Esophagus (tissue), 2 donors: ENCODE measurements at regions not wholly inside any gene's neighbourhood (a gene's known extent, or its start where the extent isn't known, plus 50 kb on each side); places are given as distances from the start of the nearest gene placed in this dataset.

Source experiments
- H3K27ac ChIP-seq, 2 donors: one replicate each; pipeline ENCODE4 v1.5.1; 2013; ENCODE audit warnings: low read depth in 2 of 2, mild to moderate bottlenecking in 2 of 2, inconsistent platforms in 1 of 2, low read length in 1 of 2, moderate library complexity in 1 of 2
- H3K27me3 ChIP-seq, 2 donors: one replicate each; pipeline ENCODE4 v1.6.1; 2013; ENCODE audit warnings: low read length in 2 of 2, control low read depth in 1 of 2, mild to moderate bottlenecking in 1 of 2; ENCODE audit not compliant: insufficient read depth in 2 of 2, control insufficient read depth in 1 of 2
- H3K36me3 ChIP-seq, 2 donors: one replicate each; pipeline ENCODE4 v1.6.1; 2013; ENCODE audit warnings: low read length in 1 of 2; ENCODE audit not compliant: control insufficient read depth in 2 of 2, insufficient read depth in 2 of 2
- H3K4me1 ChIP-seq, 2 donors: one replicate each; pipeline ENCODE4 v1.6.1; 2013; ENCODE audit warnings: low read length in 1 of 2; ENCODE audit not compliant: control insufficient read depth in 2 of 2, insufficient read depth in 2 of 2
- H3K4me3 ChIP-seq, 2 donors: one replicate each; pipeline ENCODE4 v1.5.1; 2013; ENCODE audit warnings: low read length in 2 of 2, mild to moderate bottlenecking in 2 of 2, low read depth in 1 of 2, moderate library complexity in 1 of 2
- H3K9me3 ChIP-seq, 2 donors: one replicate each; pipeline ENCODE4 v1.6.1; 2013; ENCODE audit warnings: mild to moderate bottlenecking in 2 of 2, low read depth in 1 of 2, low read length in 1 of 2, moderate library complexity in 1 of 2; ENCODE audit not compliant: control insufficient read depth in 2 of 2, insufficient read depth in 1 of 2
- WGBS, 2 donors: extraction: QIAGEN DNeasy Blood & Tissue Kit; methylation state at CpG; one replicate each; pipeline ENCODE4 v1.1.7; 2013; 5-methylcytosine and 5-hydroxymethylcytosine counted together
- donor health status: healthy with polysubstance abuse.
- donor health status: Bipolar disorder and iron deficiency.

DNA sequence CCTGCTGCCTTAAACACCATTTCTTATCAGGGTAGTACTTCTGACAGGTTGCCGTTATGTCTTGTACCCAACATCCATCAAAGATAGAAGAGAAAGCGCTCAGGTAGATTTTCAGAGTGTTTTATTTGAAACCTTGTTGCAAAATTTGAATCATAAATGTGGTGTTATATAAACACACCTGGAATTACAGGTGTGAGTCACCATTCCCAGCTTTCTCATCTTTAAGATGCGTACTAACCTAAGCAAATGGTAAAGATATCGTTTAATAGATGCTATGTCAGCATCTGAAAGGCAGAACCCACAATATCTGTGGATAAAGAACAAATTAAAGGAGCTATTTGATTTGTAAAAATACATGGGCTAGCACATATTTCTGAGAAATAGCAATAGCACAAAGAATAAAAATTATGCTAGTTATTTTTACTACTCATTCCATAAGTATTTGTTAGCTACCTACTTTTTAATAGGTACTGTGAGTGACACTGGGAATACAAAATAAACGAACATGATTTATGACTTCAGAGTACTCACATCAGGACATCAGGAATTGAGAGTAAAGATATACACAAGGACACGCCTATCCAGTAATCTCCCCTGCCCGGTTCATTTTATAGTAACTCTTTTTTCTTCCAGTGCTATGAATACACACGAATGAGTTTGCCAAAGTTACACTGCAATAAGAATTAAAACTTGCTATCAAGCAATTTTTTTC is 193.8 kb downstream of the RBM43 start:
- no peaks in the 10 kb centered on the region for H3K27me3 ChIP-seq
- H3K9me3 ChIP-seq = no peaks in the 10 kb centered on the region
- WGBS, 2 donors = 57 to 60% methylated on average over 8 of the region's 8 CpGs
- H3K4me3 ChIP-seq = no peak overlapping the region
- H3K4me1 ChIP-seq = no peaks in the 10 kb centered on the region
- no peak overlapping the region for H3K27ac ChIP-seq
- no peaks in the 10 kb centered on the region for H3K36me3 ChIP-seq

DNA sequence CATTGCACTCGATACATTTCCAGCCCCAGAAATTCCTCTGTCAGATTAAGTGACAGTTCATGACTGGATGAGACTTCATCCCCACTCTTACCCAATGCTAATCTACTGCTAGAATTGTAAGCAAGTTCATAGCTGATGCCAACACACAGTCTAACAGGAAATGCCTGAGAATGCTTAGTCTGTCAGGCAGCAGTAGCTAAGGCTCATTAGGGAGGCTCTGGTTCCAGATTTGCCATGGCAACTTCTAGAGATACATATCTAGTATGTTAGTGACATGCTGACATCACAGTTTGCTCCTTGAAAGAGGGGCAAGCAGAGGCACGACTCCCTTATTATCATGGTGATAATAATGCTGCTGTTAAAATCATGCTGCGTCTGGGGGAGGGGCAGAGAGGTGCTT is 198.4 kb downstream of the RBM43 start:
- Histone ChIP-seq H3K9me3 (no peaks in the 10 kb centered on the region), H3K36me3 (no peaks in the 10 kb centered on the region), H3K4me3 (no peak overlapping the region), H3K27me3 (no peaks in the 10 kb centered on the region), H3K4me1 (no peaks in the 10 kb centered on the region), H3K27ac (no peak overlapping the region)
- 45 to 47% methylated on average over 3 of the region's 3 CpGs for WGBS, 2 donors

DNA sequence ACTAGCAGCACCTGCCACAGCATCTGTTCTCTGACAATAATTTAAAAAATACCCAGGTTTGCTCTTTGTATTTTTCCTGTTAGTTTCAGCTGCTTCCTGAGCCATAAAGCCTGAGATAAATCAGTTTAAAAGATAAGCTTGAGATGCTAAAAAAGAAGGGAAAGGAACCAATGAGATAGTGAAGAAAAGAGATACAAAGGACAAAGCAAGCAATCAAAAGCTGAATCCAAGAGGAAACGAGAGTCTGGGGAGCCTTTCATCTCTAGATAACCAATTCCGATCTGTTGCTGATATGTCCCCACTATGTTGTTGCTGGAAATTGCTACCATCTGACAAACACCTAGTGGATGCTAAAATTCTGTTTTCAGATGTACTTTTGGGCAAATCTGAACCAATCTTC is 201.4 kb downstream of the RBM43 start:
- WGBS, 2 donors = 65 to 77% methylated on average over 2 of the region's 2 CpGs
- no peaks in the 10 kb centered on the region for H3K27me3 ChIP-seq
- peaks cover 0 to 2% of the 10 kb centered on the region in 2 donors for H3K4me1 ChIP-seq
- no peaks in the 10 kb centered on the region for H3K36me3 ChIP-seq
- H3K27ac ChIP-seq = no peak overlapping the region
- H3K4me3 ChIP-seq = no peak overlapping the region
- H3K9me3 ChIP-seq = no peaks in the 10 kb centered on the region

DNA sequence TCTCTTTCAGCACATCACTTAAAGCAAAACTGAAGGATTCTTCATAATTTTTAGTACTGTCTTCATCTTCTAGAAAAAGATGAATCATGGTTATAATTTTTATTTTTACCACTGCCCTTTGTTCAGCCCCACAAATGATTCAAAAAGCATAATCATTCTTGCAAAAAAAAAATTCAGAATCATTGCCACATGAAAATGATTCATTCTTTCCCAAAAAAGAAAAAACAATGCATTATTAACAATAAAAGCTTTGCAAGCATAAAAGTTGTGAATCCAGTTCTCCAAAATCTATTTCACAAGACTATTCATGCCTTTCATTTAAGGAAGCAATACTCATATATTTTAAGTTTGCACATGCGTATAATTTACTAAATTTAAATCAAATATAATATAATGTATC is 204.8 kb downstream of the RBM43 start:
- no peaks in the 10 kb centered on the region for H3K36me3 ChIP-seq
- H3K4me3 ChIP-seq = no peak overlapping the region
- 43 to 59% methylated on average over 1 of the region's 1 CpG for WGBS, 2 donors
- no peaks in the 10 kb centered on the region for H3K9me3 ChIP-seq
- H3K27me3 ChIP-seq = no peaks in the 10 kb centered on the region
- H3K4me1 ChIP-seq = peaks cover 0 to 2% of the 10 kb centered on the region in 2 donors
- H3K27ac ChIP-seq = no peak overlapping the region

DNA sequence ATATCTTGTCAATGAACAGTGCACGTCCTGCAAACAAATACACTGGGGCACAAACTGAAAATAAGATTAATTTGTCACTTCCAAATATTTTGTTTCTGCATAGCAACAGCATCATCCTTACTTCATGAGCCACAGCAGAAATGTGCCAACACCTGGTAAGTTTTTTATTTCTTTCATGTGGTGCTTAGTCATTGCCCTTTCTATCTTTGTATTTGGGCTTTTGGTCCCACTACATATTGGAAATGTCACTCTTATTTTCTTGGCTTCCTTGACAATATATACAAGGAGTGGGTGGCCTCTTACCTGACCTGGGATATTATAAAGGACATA is 208.0 kb downstream of the RBM43 start:
- WGBS, 2 donors = 18 to 35% methylated on average over 1 of the region's 1 CpG
- H3K27ac ChIP-seq = no peak overlapping the region
- H3K4me3 ChIP-seq = no peak overlapping the region
- no peaks in the 10 kb centered on the region for H3K36me3 ChIP-seq
- no peaks in the 10 kb centered on the region for H3K9me3 ChIP-seq
- H3K4me1 ChIP-seq = peaks cover 0 to 2% of the 10 kb centered on the region in 2 donors
- no peaks in the 10 kb centered on the region for H3K27me3 ChIP-seq

DNA sequence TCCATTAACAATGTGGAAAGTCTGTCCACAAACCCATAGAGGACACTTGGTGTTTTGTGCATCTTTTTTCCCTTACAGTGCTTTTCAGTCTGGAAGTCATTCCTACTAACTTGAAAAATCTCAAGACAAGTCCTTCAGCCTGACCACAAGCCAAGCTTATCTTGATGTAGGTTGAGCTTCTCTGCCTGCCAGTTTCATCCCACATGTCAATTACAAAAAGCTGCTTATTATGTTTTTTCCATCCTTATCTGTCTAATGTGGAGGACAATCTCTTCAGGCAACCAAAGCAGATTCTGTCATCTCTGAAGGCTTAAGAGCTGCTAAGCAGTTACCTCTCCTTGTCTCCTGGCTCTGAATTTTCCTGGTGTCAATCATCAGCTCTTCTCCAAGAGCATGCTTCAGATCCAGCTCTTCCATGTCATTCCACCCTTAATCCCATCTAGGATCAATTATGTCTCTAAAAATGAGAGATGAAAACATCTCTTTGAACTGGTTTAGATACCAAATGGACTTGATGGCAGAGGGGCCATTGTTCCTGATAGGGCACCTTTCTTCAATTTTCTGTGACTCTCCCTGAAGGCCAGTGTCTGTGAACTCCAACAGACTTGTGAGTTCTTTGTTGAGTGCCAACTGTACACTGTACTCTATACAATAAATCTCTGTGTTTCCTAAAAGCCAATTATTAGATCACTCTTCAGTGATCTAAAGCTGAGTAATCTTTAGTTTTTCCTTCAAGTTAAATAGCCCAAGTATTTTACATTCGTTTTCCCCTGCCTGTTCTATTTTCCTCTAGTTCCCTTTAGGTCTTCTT is 208.6 kb downstream of the RBM43 start:
- WGBS, 2 donors = 19 to 54% methylated on average over 1 of the region's 1 CpG
- Histone ChIP-seq H3K4me1 (peaks cover 0 to 2% of the 10 kb centered on the region in 2 donors), H3K27me3 (no peaks in the 10 kb centered on the region), H3K4me3 (no peak overlapping the region), H3K36me3 (no peaks in the 10 kb centered on the region), H3K9me3 (no peaks in the 10 kb centered on the region), H3K27ac (no peak overlapping the region)

DNA sequence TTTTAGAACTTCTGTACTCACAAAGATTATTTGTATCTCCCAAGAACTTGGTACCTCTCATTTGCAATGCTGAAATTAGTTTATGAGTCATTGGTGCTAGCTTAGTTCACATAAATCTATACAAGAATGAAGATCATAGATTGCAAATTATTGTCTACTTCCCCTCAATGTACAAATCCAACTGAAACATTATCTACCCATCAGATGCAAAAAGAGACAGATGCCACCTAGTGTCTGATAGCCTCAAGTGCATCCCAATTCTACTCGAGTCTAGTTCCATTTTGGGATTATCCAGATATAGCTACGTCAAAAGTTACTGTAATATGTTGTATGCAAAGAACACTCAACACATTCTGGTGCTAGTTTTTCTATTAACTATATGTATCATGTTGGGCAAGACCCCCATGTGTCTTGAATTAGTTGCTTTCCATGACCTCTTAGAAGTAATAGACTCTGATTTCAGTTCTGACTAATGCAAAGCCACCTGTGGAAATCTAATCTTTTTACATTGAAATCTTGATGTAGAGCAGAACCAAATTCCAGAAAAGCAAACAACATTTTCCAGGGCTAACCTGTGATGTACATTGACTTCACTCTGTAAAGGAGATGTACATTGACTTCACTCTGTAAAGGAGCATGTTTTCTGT is 210.0 kb downstream of the RBM43 start:
- WGBS, 2 donors = 4 to 6% methylated on average over 2 of the region's 2 CpGs
- H3K4me3 ChIP-seq = no peak overlapping the region

DNA sequence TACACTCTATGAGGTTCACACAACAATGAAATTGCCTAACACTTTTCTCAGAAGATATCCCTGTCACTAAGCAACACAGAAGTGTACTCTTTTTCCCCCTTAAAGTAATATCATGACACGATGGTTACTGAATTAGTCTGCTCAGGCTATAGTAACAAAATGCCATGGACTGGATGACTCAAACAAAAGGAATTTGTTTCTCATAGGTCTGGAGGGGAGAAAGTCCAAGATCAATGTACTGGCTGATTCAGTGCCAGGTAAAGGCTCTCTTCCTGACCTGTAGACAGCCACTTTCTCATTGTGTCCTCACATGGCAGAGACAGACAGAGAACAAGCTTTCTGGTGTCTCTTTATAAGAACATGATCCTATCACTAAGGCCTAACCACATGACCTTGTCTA is 211.9 kb downstream of the RBM43 start:
- no peaks in the 10 kb centered on the region for H3K9me3 ChIP-seq
- no peaks in the 10 kb centered on the region for H3K36me3 ChIP-seq
- H3K4me3 ChIP-seq = no peak overlapping the region
- no peaks in the 10 kb centered on the region for H3K4me1 ChIP-seq
- WGBS, 2 donors = 46 to 54% methylated on average over 1 of the region's 1 CpG
- H3K27me3 ChIP-seq = no peaks in the 10 kb centered on the region
- H3K27ac ChIP-seq = no peak overlapping the region

More for the DNA sequence above, 210.0 kb downstream of the RBM43 start:
- Histone ChIP-seq H3K4me1 (peaks cover 0 to 2% of the 10 kb centered on the region in 2 donors), H3K27ac (no peak overlapping the region), H3K9me3 (no peaks in the 10 kb centered on the region), H3K27me3 (no peaks in the 10 kb centered on the region), H3K36me3 (no peaks in the 10 kb centered on the region)

DNA sequence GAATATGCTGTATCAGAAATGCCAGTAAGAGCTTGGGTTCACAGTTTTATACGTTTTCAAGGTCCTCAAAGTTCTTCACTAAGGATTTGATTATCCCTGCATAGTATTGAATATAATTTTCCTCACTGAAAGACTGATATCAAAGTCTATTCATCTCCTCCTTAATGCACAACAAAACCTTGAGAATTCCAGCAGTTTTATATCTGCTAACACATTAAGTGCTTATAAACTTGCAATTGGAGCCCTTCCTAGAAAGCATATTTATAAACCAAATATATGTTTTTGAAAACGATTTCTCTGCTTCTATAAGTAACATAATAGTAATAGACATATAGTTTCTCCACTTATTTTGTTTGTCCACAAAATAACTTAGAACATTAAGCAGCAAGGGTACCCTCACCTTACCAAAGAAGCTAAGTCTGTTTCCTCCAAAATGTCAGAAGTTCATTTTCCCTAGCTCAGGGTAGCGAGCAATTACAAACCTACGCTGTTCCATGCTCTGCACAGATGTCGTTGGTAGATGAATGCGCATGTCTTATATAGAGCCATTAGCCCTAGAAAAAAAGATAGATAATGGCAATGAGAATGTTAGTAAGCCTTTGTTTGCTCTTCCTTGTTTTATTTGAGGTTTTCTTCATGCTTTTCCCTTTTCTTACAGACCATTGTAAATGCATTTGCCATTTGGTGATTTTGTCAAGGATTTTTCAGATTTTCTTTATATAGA is 213.2 kb downstream of the RBM43 start:
- H3K27ac ChIP-seq = no peak overlapping the region
- H3K4me3 ChIP-seq = no peak overlapping the region
- H3K9me3 ChIP-seq = no peaks in the 10 kb centered on the region
- H3K27me3 ChIP-seq = no peaks in the 10 kb centered on the region
- H3K4me1 ChIP-seq = no peaks in the 10 kb centered on the region
- WGBS, 2 donors = 85 to 86% methylated on average over 6 of the region's 6 CpGs
- no peaks in the 10 kb centered on the region for H3K36me3 ChIP-seq
